ENCODE measurements at regions not wholly inside any gene's neighbourhood (a gene's known extent, or its start where the extent isn't known, plus 50 kb on each side); places are given as distances from the start of the nearest gene placed in this dataset.

DNA sequence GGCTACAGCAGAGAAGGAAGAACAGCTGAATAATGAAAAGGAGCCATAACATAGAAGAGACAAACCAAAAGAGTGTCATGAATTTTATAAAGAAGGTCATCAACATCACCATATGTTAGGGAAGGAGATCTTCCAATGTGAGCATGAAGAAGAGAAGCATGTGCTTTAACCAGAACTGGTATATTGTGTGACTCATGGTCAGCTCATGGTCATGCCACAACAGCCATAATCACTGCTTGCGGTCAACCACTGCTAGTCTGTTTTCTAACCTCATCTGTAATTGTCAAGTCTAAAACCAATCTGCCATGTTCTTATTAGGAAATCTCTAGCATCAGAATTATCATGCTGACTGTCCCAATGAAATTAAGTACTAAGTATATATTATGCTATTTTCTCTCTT is 204.1 kb upstream of the VRK2 start (continued):
- TF ChIP-seq, protein P1, sequence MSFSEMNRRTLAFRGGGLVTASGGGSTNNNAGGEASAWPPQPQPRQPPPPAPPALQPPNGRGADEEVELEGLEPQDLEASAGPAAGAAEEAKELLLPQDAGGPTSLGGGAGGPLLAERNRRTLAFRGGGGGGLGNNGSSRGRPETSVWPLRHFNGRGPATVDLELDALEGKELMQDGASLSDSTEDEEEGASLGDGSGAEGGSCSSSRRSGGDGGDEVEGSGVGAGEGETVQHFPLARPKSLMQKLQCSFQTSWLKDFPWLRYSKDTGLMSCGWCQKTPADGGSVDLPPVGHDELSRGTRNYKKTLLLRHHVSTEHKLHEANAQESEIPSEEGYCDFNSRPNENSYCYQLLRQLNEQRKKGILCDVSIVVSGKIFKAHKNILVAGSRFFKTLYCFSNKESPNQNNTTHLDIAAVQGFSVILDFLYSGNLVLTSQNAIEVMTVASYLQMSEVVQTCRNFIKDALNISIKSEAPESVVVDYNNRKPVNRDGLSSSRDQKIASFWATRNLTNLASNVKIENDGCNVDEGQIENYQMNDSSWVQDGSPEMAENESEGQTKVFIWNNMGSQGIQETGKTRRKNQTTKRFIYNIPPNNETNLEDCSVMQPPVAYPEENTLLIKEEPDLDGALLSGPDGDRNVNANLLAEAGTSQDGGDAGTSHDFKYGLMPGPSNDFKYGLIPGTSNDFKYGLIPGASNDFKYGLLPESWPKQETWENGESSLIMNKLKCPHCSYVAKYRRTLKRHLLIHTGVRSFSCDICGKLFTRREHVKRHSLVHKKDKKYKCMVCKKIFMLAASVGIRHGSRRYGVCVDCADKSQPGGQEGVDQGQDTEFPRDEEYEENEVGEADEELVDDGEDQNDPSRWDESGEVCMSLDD (CRISPR knock-in tag; IDR thresholded peaks at IDR 0.05; ENCODE audit: borderline replicate concordance), result no peak
- TF ChIP-seq, protein P2, sequence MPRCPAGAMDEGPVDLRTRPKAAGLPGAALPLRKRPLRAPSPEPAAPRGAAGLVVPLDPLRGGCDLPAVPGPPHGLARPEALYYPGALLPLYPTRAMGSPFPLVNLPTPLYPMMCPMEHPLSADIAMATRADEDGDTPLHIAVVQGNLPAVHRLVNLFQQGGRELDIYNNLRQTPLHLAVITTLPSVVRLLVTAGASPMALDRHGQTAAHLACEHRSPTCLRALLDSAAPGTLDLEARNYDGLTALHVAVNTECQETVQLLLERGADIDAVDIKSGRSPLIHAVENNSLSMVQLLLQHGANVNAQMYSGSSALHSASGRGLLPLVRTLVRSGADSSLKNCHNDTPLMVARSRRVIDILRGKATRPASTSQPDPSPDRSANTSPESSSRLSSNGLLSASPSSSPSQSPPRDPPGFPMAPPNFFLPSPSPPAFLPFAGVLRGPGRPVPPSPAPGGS (CRISPR knock-in tag; IDR thresholded peaks at IDR 0.05), result no peak
- TF ChIP-seq, protein P3, sequence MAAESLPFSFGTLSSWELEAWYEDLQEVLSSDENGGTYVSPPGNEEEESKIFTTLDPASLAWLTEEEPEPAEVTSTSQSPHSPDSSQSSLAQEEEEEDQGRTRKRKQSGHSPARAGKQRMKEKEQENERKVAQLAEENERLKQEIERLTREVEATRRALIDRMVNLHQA (CRISPR knock-in tag; IDR thresholded peaks at IDR 0.05), result no peak
- TF ChIP-seq, protein P4, sequence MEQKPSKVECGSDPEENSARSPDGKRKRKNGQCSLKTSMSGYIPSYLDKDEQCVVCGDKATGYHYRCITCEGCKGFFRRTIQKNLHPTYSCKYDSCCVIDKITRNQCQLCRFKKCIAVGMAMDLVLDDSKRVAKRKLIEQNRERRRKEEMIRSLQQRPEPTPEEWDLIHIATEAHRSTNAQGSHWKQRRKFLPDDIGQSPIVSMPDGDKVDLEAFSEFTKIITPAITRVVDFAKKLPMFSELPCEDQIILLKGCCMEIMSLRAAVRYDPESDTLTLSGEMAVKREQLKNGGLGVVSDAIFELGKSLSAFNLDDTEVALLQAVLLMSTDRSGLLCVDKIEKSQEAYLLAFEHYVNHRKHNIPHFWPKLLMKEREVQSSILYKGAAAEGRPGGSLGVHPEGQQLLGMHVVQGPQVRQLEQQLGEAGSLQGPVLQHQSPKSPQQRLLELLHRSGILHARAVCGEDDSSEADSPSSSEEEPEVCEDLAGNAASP (CRISPR knock-in tag; IDR thresholded peaks at IDR 0.05; ENCODE audit: borderline replicate concordance), result no peak

DNA sequence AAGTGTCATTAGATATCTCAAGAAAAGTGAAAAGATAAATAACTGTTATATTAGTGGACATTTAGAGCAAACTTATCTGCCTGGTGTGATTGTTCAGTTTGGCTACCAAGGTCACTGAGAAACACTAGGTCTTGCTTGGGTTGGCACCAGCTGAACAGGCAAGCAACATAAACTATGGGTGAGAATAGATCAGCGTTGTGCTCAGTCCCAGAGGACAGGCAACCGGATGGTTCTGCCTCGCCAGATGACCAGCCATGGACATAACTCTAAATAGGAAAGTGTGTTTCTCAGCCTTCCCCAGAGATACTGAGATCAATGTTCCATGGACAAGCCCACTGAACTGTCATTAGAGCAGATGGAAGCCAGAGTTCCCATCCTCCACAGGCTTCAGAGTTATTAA is 203.4 kb upstream of the VRK2 start:
- H3K27ac ChIP-seq (ENCODE audit: extremely low read length, insufficient read depth, low read length), result no peak overlapping the region
- H3K79me2 ChIP-seq (ENCODE audit: insufficient read depth, low read length), result no peaks in the 10 kb centered on the region
- H2AFZ ChIP-seq (ENCODE audit: low read length), result no peak overlapping the region
- H3K4me3 ChIP-seq (replicated peaks in 1 of 3; ENCODE audit: insufficient read depth in 1 of 3, low read depth in 2 of 3, low read length in 3 of 3), result no peak overlapping the region
- H3K27me3 ChIP-seq (ENCODE audit: control insufficient read depth in 1 of 2, insufficient read depth in 2 of 2, low read length in 2 of 2), result no peaks in the 10 kb centered on the region
- H3K4me1 ChIP-seq (ENCODE audit: insufficient read depth, low read length), result no peaks in the 10 kb centered on the region
- in situ Hi-C loops (cut with HindIII; ENCODE audit: extremely low pct_ligation_motif_present, low pct_unique_long_range_greater_than_20kb), result no loop called here
- H3K9me3 ChIP-seq (ENCODE audit: low read length), result no peaks in the 10 kb centered on the region
- DNase-seq (ENCODE audit: low spot score), result no peak
- no peaks in the 10 kb centered on the region for H4K20me1 ChIP-seq (ENCODE audit: insufficient read depth, low read length)
- BruUV-seq (replicated peaks), result no TSS peak
- H3K9ac ChIP-seq (ENCODE audit: insufficient read depth, low read depth, low read length), result no peak overlapping the region
- H3K36me3 ChIP-seq (replicated peaks in 1 of 2; ENCODE audit: control insufficient read depth in 1 of 2, insufficient read depth in 2 of 2, low read length in 2 of 2), result no peaks in the 10 kb centered on the region
- WGBS (ENCODE audit: low lambda C conversion rate), result 10% methylated on average over 3 of the region's 3 CpGs
- intact Hi-C loops (cut with micrococcal nuclease; ENCODE audit: unreplicated experiment), result no loop called here
- CTCF ChIA-PET (ENCODE audit: low intra/inter-chr PET ratio, low total read pairs), result no interaction called here
- no peak for ATAC-seq
- POLR2A ChIA-PET, result no interaction called here
- FAIRE-seq, result no peak
- no peak overlapping the region for H3K4me2 ChIP-seq (ENCODE audit: low read depth, low read length)
- TF ChIP-seq, protein P4 (CRISPR knock-in tag; IDR thresholded peaks at IDR 0.05; ENCODE audit: borderline replicate concordance), result no peak
- no peak for TF ChIP-seq NKX3-1 (CRISPR knock-in tag; IDR thresholded peaks at IDR 0.05)
- TF ChIP-seq NPAS2 (CRISPR knock-in tag; IDR thresholded peaks at IDR 0.05; ENCODE audit: borderline replicate concordance), result no peak
- TF ChIP-seq ZSCAN31 (CRISPR knock-in tag; IDR thresholded peaks at IDR 0.05; ENCODE audit: low read depth), result no peak
- no peak for TF ChIP-seq BRD4 (CRISPR knock-in tag; IDR thresholded peaks at IDR 0.05)
- TF ChIP-seq CHCHD3 (CRISPR knock-in tag; IDR thresholded peaks at IDR 0.05), result no peak
- TF ChIP-seq, protein P5, sequence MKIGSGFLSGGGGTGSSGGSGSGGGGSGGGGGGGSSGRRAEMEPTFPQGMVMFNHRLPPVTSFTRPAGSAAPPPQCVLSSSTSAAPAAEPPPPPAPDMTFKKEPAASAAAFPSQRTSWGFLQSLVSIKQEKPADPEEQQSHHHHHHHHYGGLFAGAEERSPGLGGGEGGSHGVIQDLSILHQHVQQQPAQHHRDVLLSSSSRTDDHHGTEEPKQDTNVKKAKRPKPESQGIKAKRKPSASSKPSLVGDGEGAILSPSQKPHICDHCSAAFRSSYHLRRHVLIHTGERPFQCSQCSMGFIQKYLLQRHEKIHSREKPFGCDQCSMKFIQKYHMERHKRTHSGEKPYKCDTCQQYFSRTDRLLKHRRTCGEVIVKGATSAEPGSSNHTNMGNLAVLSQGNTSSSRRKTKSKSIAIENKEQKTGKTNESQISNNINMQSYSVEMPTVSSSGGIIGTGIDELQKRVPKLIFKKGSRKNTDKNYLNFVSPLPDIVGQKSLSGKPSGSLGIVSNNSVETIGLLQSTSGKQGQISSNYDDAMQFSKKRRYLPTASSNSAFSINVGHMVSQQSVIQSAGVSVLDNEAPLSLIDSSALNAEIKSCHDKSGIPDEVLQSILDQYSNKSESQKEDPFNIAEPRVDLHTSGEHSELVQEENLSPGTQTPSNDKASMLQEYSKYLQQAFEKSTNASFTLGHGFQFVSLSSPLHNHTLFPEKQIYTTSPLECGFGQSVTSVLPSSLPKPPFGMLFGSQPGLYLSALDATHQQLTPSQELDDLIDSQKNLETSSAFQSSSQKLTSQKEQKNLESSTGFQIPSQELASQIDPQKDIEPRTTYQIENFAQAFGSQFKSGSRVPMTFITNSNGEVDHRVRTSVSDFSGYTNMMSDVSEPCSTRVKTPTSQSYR (CRISPR knock-in tag; IDR thresholded peaks at IDR 0.05; ENCODE audit: borderline replicate concordance), result no peak
- TF ChIP-seq, protein P6, sequence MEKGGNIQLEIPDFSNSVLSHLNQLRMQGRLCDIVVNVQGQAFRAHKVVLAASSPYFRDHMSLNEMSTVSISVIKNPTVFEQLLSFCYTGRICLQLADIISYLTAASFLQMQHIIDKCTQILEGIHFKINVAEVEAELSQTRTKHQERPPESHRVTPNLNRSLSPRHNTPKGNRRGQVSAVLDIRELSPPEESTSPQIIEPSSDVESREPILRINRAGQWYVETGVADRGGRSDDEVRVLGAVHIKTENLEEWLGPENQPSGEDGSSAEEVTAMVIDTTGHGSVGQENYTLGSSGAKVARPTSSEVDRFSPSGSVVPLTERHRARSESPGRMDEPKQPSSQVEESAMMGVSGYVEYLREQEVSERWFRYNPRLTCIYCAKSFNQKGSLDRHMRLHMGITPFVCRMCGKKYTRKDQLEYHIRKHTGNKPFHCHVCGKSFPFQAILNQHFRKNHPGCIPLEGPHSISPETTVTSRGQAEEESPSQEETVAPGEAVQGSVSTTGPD (CRISPR knock-in tag; IDR thresholded peaks at IDR 0.05), result no peak
